ENCODE measurements at regions not wholly inside any gene's neighbourhood (a gene's known extent, or its start where the extent isn't known, plus 50 kb on each side); places are given as distances from the start of the nearest gene placed in this dataset.

GRCh38 chr5:159712672-159713071 is 203.6 kb upstream of the ADRA1B start:
- no peak for DNase-seq (ENCODE audit: low read depth)
- no peak for TF ChIP-seq CTCF (conservative IDR thresholded peaks at IDR 0.05; ENCODE audit: control insufficient read depth, insufficient read depth, low read depth, low read length)
- no peak overlapping the region for H3K4me3 ChIP-seq (ENCODE audit: control insufficient read depth, low read depth, low read length)

- no peak overlapping the region for H3K4me3 ChIP-seq (ENCODE audit: control insufficient read depth, low read depth, low read length)
- TF ChIP-seq CTCF (conservative IDR thresholded peaks at IDR 0.05; ENCODE audit: control insufficient read depth, insufficient read depth, low read depth, low read length) = no peak
- DNase-seq (ENCODE audit: low read depth) = no peak
Measured at GRCh38 chr5:159713254-159713653, 203.0 kb upstream of the ADRA1B start.

- no peak overlapping the region for H3K4me3 ChIP-seq (ENCODE audit: control insufficient read depth, low read depth, low read length)
- TF ChIP-seq CTCF (conservative IDR thresholded peaks at IDR 0.05; ENCODE audit: control insufficient read depth, insufficient read depth, low read depth, low read length) = no peak
- no peak for DNase-seq (ENCODE audit: low read depth)
Measured at GRCh38 chr5:159713773-159714172, 202.5 kb upstream of the ADRA1B start.

- H3K4me3 ChIP-seq (ENCODE audit: control insufficient read depth, low read depth, low read length) = no peak overlapping the region
- no peak for DNase-seq (ENCODE audit: low read depth)
- TF ChIP-seq CTCF (conservative IDR thresholded peaks at IDR 0.05; ENCODE audit: control insufficient read depth, insufficient read depth, low read depth, low read length) = no peak
Measured at GRCh38 chr5:159725475-159725874, 190.8 kb upstream of the ADRA1B start.

- TF ChIP-seq CTCF (conservative IDR thresholded peaks at IDR 0.05; ENCODE audit: control insufficient read depth, insufficient read depth, low read depth, low read length) = no peak
- no peak overlapping the region for H3K4me3 ChIP-seq (ENCODE audit: control insufficient read depth, low read depth, low read length)
- no peak for DNase-seq (ENCODE audit: low read depth)
Measured at GRCh38 chr5:159727167-159727566, 189.1 kb upstream of the ADRA1B start.

- TF ChIP-seq CTCF (conservative IDR thresholded peaks at IDR 0.05; ENCODE audit: control insufficient read depth, insufficient read depth, low read depth, low read length) = no peak
- H3K4me3 ChIP-seq (ENCODE audit: control insufficient read depth, low read depth, low read length) = no peak overlapping the region
- no peak for DNase-seq (ENCODE audit: low read depth)
Measured at GRCh38 chr5:159730285-159730684, 186.0 kb upstream of the ADRA1B start.

GRCh38 chr5:159732220-159732619 is 184.1 kb upstream of the ADRA1B start:
- TF ChIP-seq CTCF (conservative IDR thresholded peaks at IDR 0.05; ENCODE audit: control insufficient read depth, insufficient read depth, low read depth, low read length) = no peak
- H3K4me3 ChIP-seq (ENCODE audit: control insufficient read depth, low read depth, low read length) = no peak overlapping the region
- DNase-seq (ENCODE audit: low read depth) = no peak

Measured in fibroblast of mammary gland (primary cell).